ENCODE measurements at regions not wholly inside any gene's neighbourhood (a gene's known extent, or its start where the extent isn't known, plus 50 kb on each side); places are given as distances from the start of the nearest gene placed in this dataset.

- H3K4me1 Mint-ChIP-seq: peaks cover 0 to 5% (median 4%) of the 10 kb centered on the region in 3 donors
- POLR2A ChIA-PET: no interaction called here
Observed at GRCh38 chr14:34103176-34103575, 152.3 kb upstream of the EGLN3 start.

GRCh38 chr14:34099635-34100034 lies 148.8 kb upstream of the EGLN3 start:
- no peak for DNase-seq
- POLR2A ChIA-PET: no interaction called here
- Histone ChIP-seq H3K27me3 (ENCODE audit: insufficient read depth, low read length, poor library complexity, severe bottlenecking) (no peaks in the 10 kb centered on the region), H3K4me3 (ENCODE audit: low read length) (no peak overlapping the region), H3K4me1 (ENCODE audit: insufficient read depth, low read length) (no peaks in the 10 kb centered on the region), H3K27ac (ENCODE audit: low read depth, low read length) (no peak overlapping the region), H3K36me3 (ENCODE audit: insufficient read depth, low read length) (no peaks in the 10 kb centered on the region), H3K9me3 (ENCODE audit: low read length) (no peaks in the 10 kb centered on the region)
- H3K27me3 Mint-ChIP-seq: no peaks in the 10 kb centered on the region
- H3K4me1 Mint-ChIP-seq: peaks cover 0 to 6% (median 4%) of the 10 kb centered on the region in 3 donors
- CTCF ChIA-PET: no interaction called here
- H3K4me3 Mint-ChIP-seq: no peak overlapping the region
- no peaks in the 10 kb centered on the region for H3K36me3 Mint-ChIP-seq
- peaks cover 0 to 3% (median 0%) of the 10 kb centered on the region in 5 donors for H3K9me3 Mint-ChIP-seq
- H3K27ac Mint-ChIP-seq: no peak overlapping the region

More at GRCh38 chr14:34103176-34103575, 152.3 kb upstream of the EGLN3 start:
- CTCF ChIA-PET: no interaction called here
- Mint-ChIP-seq H3K9me3 (peaks cover 0 to 3% (median 0%) of the 10 kb centered on the region in 5 donors), H3K27ac (no peak overlapping the region), H3K4me3 (no peak overlapping the region), H3K36me3 (no peaks in the 10 kb centered on the region), H3K27me3 (no peaks in the 10 kb centered on the region)
- H3K9me3 ChIP-seq (ENCODE audit: low read length): no peaks in the 10 kb centered on the region
- no peaks in the 10 kb centered on the region for H3K36me3 ChIP-seq (ENCODE audit: insufficient read depth, low read length)
- H3K27ac ChIP-seq (ENCODE audit: low read depth, low read length): no peak overlapping the region
- H3K4me1 ChIP-seq (ENCODE audit: insufficient read depth, low read length): no peaks in the 10 kb centered on the region
- no peak overlapping the region for H3K4me3 ChIP-seq (ENCODE audit: low read length)
- H3K27me3 ChIP-seq (ENCODE audit: insufficient read depth, low read length, poor library complexity, severe bottlenecking): no peaks in the 10 kb centered on the region
- no peak for DNase-seq

GRCh38 chr14:34098985-34099349 lies 148.1 kb upstream of the EGLN3 start:
- Histone ChIP-seq H3K4me1 (ENCODE audit: insufficient read depth, low read length) (no peaks in the 10 kb centered on the region), H3K4me3 (ENCODE audit: low read length) (no peak overlapping the region), H3K27ac (ENCODE audit: low read depth, low read length) (no peak overlapping the region), H3K36me3 (ENCODE audit: insufficient read depth, low read length) (no peaks in the 10 kb centered on the region), H3K27me3 (ENCODE audit: insufficient read depth, low read length, poor library complexity, severe bottlenecking) (no peaks in the 10 kb centered on the region), H3K9me3 (ENCODE audit: low read length) (no peaks in the 10 kb centered on the region)
- H3K4me1 Mint-ChIP-seq: peaks cover 5 to 12% (median 10%) of the 10 kb centered on the region in 3 donors
- H3K9me3 Mint-ChIP-seq: peaks cover 0 to 3% (median 0%) of the 10 kb centered on the region in 5 donors
- H3K4me3 Mint-ChIP-seq: no peak overlapping the region
- CTCF ChIA-PET: interaction anchor here (0.9 to 1.2 kb wide), 2 partner anchors 261 to 306 kb away, joined by 3 to 7 read pairs; no protein-coding TSS in a partner anchor
- no peaks in the 10 kb centered on the region for H3K36me3 Mint-ChIP-seq
- no peaks in the 10 kb centered on the region for H3K27me3 Mint-ChIP-seq
- POLR2A ChIA-PET: no interaction called here
- DNase-seq: no peak
- H3K27ac Mint-ChIP-seq: no peak overlapping the region

GRCh38 chr14:34098045-34098984 lies 147.4 kb upstream of the EGLN3 start:
- Mint-ChIP-seq H3K9me3 (peaks cover 0 to 3% (median 0%) of the 10 kb centered on the region in 5 donors), H3K36me3 (no peaks in the 10 kb centered on the region), H3K4me3 (no peak overlapping the region), H3K4me1 (peaks cover 9 to 19% (median 15%) of the 10 kb centered on the region in 3 donors), H3K27me3 (no peaks in the 10 kb centered on the region), H3K27ac (no peak overlapping the region)
- H3K27me3 ChIP-seq (ENCODE audit: insufficient read depth, low read length, poor library complexity, severe bottlenecking): no peaks in the 10 kb centered on the region
- H3K4me3 ChIP-seq (ENCODE audit: low read length): no peak overlapping the region
- H3K36me3 ChIP-seq (ENCODE audit: insufficient read depth, low read length): no peaks in the 10 kb centered on the region
- ChIA-PET CTCF (interaction anchor here (0.9 to 1.2 kb wide), 2 partner anchors 260 to 305 kb away, joined by 3 to 7 read pairs; no protein-coding TSS in a partner anchor), POLR2A (no interaction called here)
- DNase-seq: no peak
- no peaks in the 10 kb centered on the region for H3K9me3 ChIP-seq (ENCODE audit: low read length)
- H3K4me1 ChIP-seq (ENCODE audit: insufficient read depth, low read length): no peaks in the 10 kb centered on the region
- no peak overlapping the region for H3K27ac ChIP-seq (ENCODE audit: low read depth, low read length)

GRCh38 chr14:34097644-34098043 lies 146.8 kb upstream of the EGLN3 start:
- Histone ChIP-seq H3K27ac (ENCODE audit: low read depth, low read length) (no peak overlapping the region), H3K9me3 (ENCODE audit: low read length) (no peaks in the 10 kb centered on the region), H3K36me3 (ENCODE audit: insufficient read depth, low read length) (no peaks in the 10 kb centered on the region), H3K27me3 (ENCODE audit: insufficient read depth, low read length, poor library complexity, severe bottlenecking) (no peaks in the 10 kb centered on the region), H3K4me1 (ENCODE audit: insufficient read depth, low read length) (no peaks in the 10 kb centered on the region), H3K4me3 (ENCODE audit: low read length) (no peak overlapping the region)
- Mint-ChIP-seq H3K36me3 (no peaks in the 10 kb centered on the region), H3K27me3 (no peaks in the 10 kb centered on the region), H3K4me3 (no peak overlapping the region), H3K9me3 (peaks cover 0 to 3% (median 0%) of the 10 kb centered on the region in 5 donors), H3K4me1 (peaks cover 9 to 19% (median 15%) of the 10 kb centered on the region in 3 donors), H3K27ac (no peak overlapping the region)
- ChIA-PET POLR2A (no interaction called here), CTCF (interaction anchor here (1.2 kb wide), 1 partner anchor 259 kb away, joined by 7 read pairs; no protein-coding TSS in a partner anchor)
- no peak for DNase-seq

- Mint-ChIP-seq H3K4me3 (peak overlapping the region in 1 of 7 donors; percentile 42), H3K36me3 (no peaks in the 10 kb centered on the region), H3K27ac (peak overlapping the region in 2 of 8 donors; percentile 47 to 82), H3K27me3 (no peaks in the 10 kb centered on the region), H3K9me3 (no peaks in the 10 kb centered on the region), H3K4me1 (peaks cover 9 to 19% (median 15%) of the 10 kb centered on the region in 3 donors)
- H3K27me3 ChIP-seq (ENCODE audit: insufficient read depth, low read length, poor library complexity, severe bottlenecking): no peaks in the 10 kb centered on the region
- CTCF ChIA-PET: no interaction called here
- no peaks in the 10 kb centered on the region for H3K36me3 ChIP-seq (ENCODE audit: insufficient read depth, low read length)
- H3K9me3 ChIP-seq (ENCODE audit: low read length): no peaks in the 10 kb centered on the region
- DNase-seq: no peak
- H3K4me3 ChIP-seq (ENCODE audit: low read length): no peak overlapping the region
- no peaks in the 10 kb centered on the region for H3K4me1 ChIP-seq (ENCODE audit: insufficient read depth, low read length)
- no peak overlapping the region for H3K27ac ChIP-seq (ENCODE audit: low read depth, low read length)
- POLR2A ChIA-PET: no interaction called here
Observed at GRCh38 chr14:34094384-34094783, 143.5 kb upstream of the EGLN3 start.

- CTCF ChIA-PET: no interaction called here
Observed at GRCh38 chr14:34093883-34094282, 143.0 kb upstream of the EGLN3 start.

GRCh38 chr14:34090451-34090850 lies 139.6 kb upstream of the EGLN3 start:
- H3K27ac Mint-ChIP-seq: peak overlapping the region in 1 of 8 donors; percentile 51
- Histone ChIP-seq H3K4me3 (ENCODE audit: low read length) (no peak overlapping the region), H3K9me3 (ENCODE audit: low read length) (no peaks in the 10 kb centered on the region), H3K36me3 (ENCODE audit: insufficient read depth, low read length) (no peaks in the 10 kb centered on the region), H3K27ac (ENCODE audit: low read depth, low read length) (no peak overlapping the region), H3K4me1 (ENCODE audit: insufficient read depth, low read length) (no peaks in the 10 kb centered on the region), H3K27me3 (ENCODE audit: insufficient read depth, low read length, poor library complexity, severe bottlenecking) (no peaks in the 10 kb centered on the region)
- H3K9me3 Mint-ChIP-seq: no peaks in the 10 kb centered on the region
- no peak for DNase-seq
- ChIA-PET POLR2A (no interaction called here), CTCF (no interaction called here)
- no peaks in the 10 kb centered on the region for H3K36me3 Mint-ChIP-seq
- H3K4me1 Mint-ChIP-seq: peaks cover 9 to 14% (median 11%) of the 10 kb centered on the region in 3 donors
- no peaks in the 10 kb centered on the region for H3K27me3 Mint-ChIP-seq
- H3K4me3 Mint-ChIP-seq: no peak overlapping the region

More at GRCh38 chr14:34093883-34094282, 143.0 kb upstream of the EGLN3 start:
- Mint-ChIP-seq H3K36me3 (no peaks in the 10 kb centered on the region), H3K4me1 (peaks cover 9 to 19% (median 15%) of the 10 kb centered on the region in 3 donors), H3K27ac (peak overlapping the region in 2 of 8 donors; percentile 41 to 82), H3K4me3 (peak overlapping the region in 2 of 7 donors; percentile 4 to 42), H3K27me3 (no peaks in the 10 kb centered on the region), H3K9me3 (no peaks in the 10 kb centered on the region)
- Histone ChIP-seq H3K4me3 (ENCODE audit: low read length) (no peak overlapping the region), H3K27ac (ENCODE audit: low read depth, low read length) (no peak overlapping the region), H3K27me3 (ENCODE audit: insufficient read depth, low read length, poor library complexity, severe bottlenecking) (no peaks in the 10 kb centered on the region), H3K4me1 (ENCODE audit: insufficient read depth, low read length) (no peaks in the 10 kb centered on the region), H3K36me3 (ENCODE audit: insufficient read depth, low read length) (no peaks in the 10 kb centered on the region), H3K9me3 (ENCODE audit: low read length) (no peaks in the 10 kb centered on the region)
- POLR2A ChIA-PET: no interaction called here
- peak in 1 of 5 donors; percentile 8 for DNase-seq

All from CD8-positive, alpha-beta memory T cell (primary cell).